OCI-LY1 (cell line): ENCODE measurements at regions not wholly inside any gene's neighbourhood (a gene's known extent, or its start where the extent isn't known, plus 50 kb on each side); places are given as distances from the start of the nearest gene placed in this dataset.

ENCODE experiments used
- H2AFZ ChIP-seq: fragments of 200-600 bp; sonication (generic), shearing (Covaris generic); 2 replicates; pipeline ENCODE4 v1.6.0; 2014; ENCODE audit warnings: antibody characterized with exemption, mild to moderate bottlenecking, low read length
- H3F3A ChIP-seq: fragments of 200-600 bp; sonication (generic), shearing (Covaris generic); 2 replicates; pipeline ENCODE4 v1.6.0; 2014; ENCODE audit warnings: mild to moderate bottlenecking, antibody characterized with exemption, low read length, moderate library complexity; ENCODE audit not compliant: insufficient read depth
- H3K27ac ChIP-seq: fragments of 200-600 bp; sonication (generic); 2 replicates; pipeline ENCODE4 v1.5.1; 2014; ENCODE audit warnings: low read length, mixed run types, mild to moderate bottlenecking, low read depth; ENCODE audit not compliant: poor library complexity, severe bottlenecking
- H3K27me3 ChIP-seq: fragments of 200-600 bp; sonication (generic); 2 replicates; pipeline ENCODE4 v1.6.0; 2014; ENCODE audit warnings: antibody characterized with exemption, mild to moderate bottlenecking, low read length, moderate library complexity; ENCODE audit not compliant: insufficient read depth
- H3K36me3 ChIP-seq: fragments of 200-600 bp; sonication (generic); 2 replicates; pipeline ENCODE4 v1.6.1; 2014; ENCODE audit warnings: mild to moderate bottlenecking, antibody characterized with exemption, low read length, moderate library complexity, mixed read lengths; ENCODE audit not compliant: insufficient read depth
- H3K4me1 ChIP-seq: fragments of 200-600 bp; sonication (generic); 2 replicates; pipeline ENCODE4 v1.5.1; 2014; ENCODE audit warnings: mild to moderate bottlenecking, low read length, moderate library complexity; ENCODE audit not compliant: insufficient read depth, severe bottlenecking
- H3K4me2 ChIP-seq: fragments of 200-600 bp; sonication (generic), shearing (Covaris generic); 2 replicates; pipeline ENCODE4 v1.6.1; 2014; ENCODE audit warnings: low read length
- H3K4me3 ChIP-seq: fragments of 200-600 bp; sonication (generic); 2 replicates; pipeline ENCODE4 v1.5.1; 2014; ENCODE audit warnings: low read length, low read depth, mild to moderate bottlenecking, mixed read lengths; ENCODE audit not compliant: poor library complexity, severe bottlenecking
- H3K79me2 ChIP-seq: fragments of 200-600 bp; shearing (Covaris generic); 2 replicates; pipeline ENCODE4 v1.6.1; 2016; ENCODE audit warnings: mixed run types, low read length, mixed read lengths; ENCODE audit not compliant: insufficient read depth
- H3K9ac ChIP-seq: fragments of 200-600 bp; sonication (generic), shearing (Covaris generic); 2 replicates; pipeline ENCODE4 v1.6.1; 2014; ENCODE audit warnings: mild to moderate bottlenecking, low read length, mixed read lengths
- H3K9me2 ChIP-seq: fragments of 200-600 bp; sonication (generic), shearing (Covaris generic); 2 replicates; pipeline ENCODE4 v1.6.1; 2014; ENCODE audit warnings: low read depth, mild to moderate bottlenecking, low read length, mixed read lengths
- H3K9me3 ChIP-seq: fragments of 200-600 bp; shearing (Covaris generic); 2 replicates; pipeline ENCODE4 v1.6.1; 2014; ENCODE audit warnings: low read length, mixed read lengths
- H4K20me1 ChIP-seq: fragments of 200-600 bp; sonication (generic), shearing (Covaris generic); 2 replicates; pipeline ENCODE4 v1.6.0; 2016; ENCODE audit warnings: mild to moderate bottlenecking, low read length; ENCODE audit not compliant: insufficient read depth
- CTCF ChIP-seq: fragments of 200-600 bp; sonication (generic), shearing (Covaris generic); IDR thresholded peaks from 2 replicates; pipeline ENCODE4 v1.5.1; 2017; ENCODE audit warnings: mild to moderate bottlenecking, antibody characterized with exemption, low read length, moderate library complexity, mixed read lengths
- EZH2 ChIP-seq: fragments of 200-600 bp; sonication (generic), shearing (Covaris generic); IDR thresholded peaks from 2 replicates; pipeline ENCODE4 v1.8.0; 2017; ENCODE audit warnings: borderline replicate concordance, mixed run types, mild to moderate bottlenecking, antibody characterized with exemption, low read length, moderate library complexity, mixed read lengths

GRCh38 chr13:64057372-64058020 is 2641.8 kb upstream of the PCDH20 start:
- no peaks in the 10 kb centered on the region for H3K4me1 ChIP-seq
- H2AFZ ChIP-seq = no peak overlapping the region
- no peak overlapping the region for H3K27ac ChIP-seq
- H3K4me3 ChIP-seq = no peak overlapping the region
- no peak overlapping the region for H3K4me2 ChIP-seq
- no peaks in the 10 kb centered on the region for H3F3A ChIP-seq
- no peaks in the 10 kb centered on the region for H3K9me3 ChIP-seq
- no peaks in the 10 kb centered on the region for H3K36me3 ChIP-seq
- H3K79me2 ChIP-seq = no peaks in the 10 kb centered on the region
- no peaks in the 10 kb centered on the region for H4K20me1 ChIP-seq
- H3K9me2 ChIP-seq = no peaks in the 10 kb centered on the region
- no peak overlapping the region for H3K9ac ChIP-seq
- no peaks in the 10 kb centered on the region for H3K27me3 ChIP-seq
- TF ChIP-seq CTCF (no peak), EZH2 (no peak)

GRCh38 chr13:64054321-64054720 is 2638.7 kb upstream of the PCDH20 start:
- Histone ChIP-seq H3K4me3 (no peak overlapping the region), H3K9me3 (no peaks in the 10 kb centered on the region), H3K27ac (no peak overlapping the region)

GRCh38 chr13:64052521-64052920 is 2636.9 kb upstream of the PCDH20 start:
- H2AFZ ChIP-seq = no peak overlapping the region
- no peak for TF ChIP-seq CTCF
- no peak for TF ChIP-seq EZH2
- no peaks in the 10 kb centered on the region for H3F3A ChIP-seq
- no peaks in the 10 kb centered on the region for H3K9me3 ChIP-seq
- no peaks in the 10 kb centered on the region for H3K9me2 ChIP-seq
- no peaks in the 10 kb centered on the region for H3K79me2 ChIP-seq
- no peak overlapping the region for H3K4me3 ChIP-seq
- no peaks in the 10 kb centered on the region for H4K20me1 ChIP-seq
- H3K9ac ChIP-seq = no peak overlapping the region
- no peaks in the 10 kb centered on the region for H3K36me3 ChIP-seq
- H3K4me1 ChIP-seq = no peaks in the 10 kb centered on the region
- H3K27ac ChIP-seq = no peak overlapping the region
- no peaks in the 10 kb centered on the region for H3K27me3 ChIP-seq
- H3K4me2 ChIP-seq = no peak overlapping the region

More at GRCh38 chr13:64054321-64054720, 2638.7 kb upstream of the PCDH20 start:
- no peak for TF ChIP-seq CTCF
- TF ChIP-seq EZH2 = no peak
- Histone ChIP-seq H3K4me2 (no peak overlapping the region), H3K79me2 (no peaks in the 10 kb centered on the region), H3K9ac (no peak overlapping the region), H3K27me3 (no peaks in the 10 kb centered on the region), H3K36me3 (no peaks in the 10 kb centered on the region), H4K20me1 (no peaks in the 10 kb centered on the region), H3K4me1 (no peaks in the 10 kb centered on the region), H2AFZ (no peak overlapping the region), H3K9me2 (no peaks in the 10 kb centered on the region), H3F3A (no peaks in the 10 kb centered on the region)
